Small intestine (tissue), 7 donors: ENCODE measurements at regions not wholly inside any gene's neighbourhood (a gene's known extent, or its start where the extent isn't known, plus 50 kb on each side); places are given as distances from the start of the nearest gene placed in this dataset.

Source experiments
- DNase-seq, 2 donors: peaks; one replicate each; pipeline versions ENCODE4 v3.0.0 to v3.0.0-alpha.2; 2013
- FAIRE-seq: peaks from 2 replicates; lab custom pipeline; 2012; peaks lifted over from hg19 to GRCh38; lab: Jason Lieb, UNC
- H3K27ac ChIP-seq, 3 donors: one replicate each; pipeline ENCODE4 v1.5.1; 2013; ENCODE audit warnings: low read length in 2 of 3, mild to moderate bottlenecking in 2 of 3, control low read depth in 1 of 3, inconsistent platforms in 1 of 3, low read depth in 1 of 3, moderate library complexity in 1 of 3
- H3K27me3 ChIP-seq, 3 donors: one replicate each; pipeline ENCODE4 v1.6.1; 2013; ENCODE audit warnings: low read length in 3 of 3, inconsistent platforms in 1 of 3; ENCODE audit not compliant: control insufficient read depth in 3 of 3, insufficient read depth in 3 of 3
- H3K36me3 ChIP-seq, 3 donors: one replicate each; pipeline ENCODE4 v1.6.1; 2013; ENCODE audit warnings: low read length in 3 of 3, inconsistent platforms in 1 of 3, low read depth in 1 of 3, mild to moderate bottlenecking in 1 of 3, moderate library complexity in 1 of 3; ENCODE audit not compliant: control insufficient read depth in 3 of 3, insufficient read depth in 2 of 3
- H3K4me1 ChIP-seq, 3 donors: one replicate each; pipeline ENCODE4 v1.6.1; 2013; ENCODE audit warnings: low read length in 2 of 3, inconsistent platforms in 1 of 3, low read depth in 1 of 3, mild to moderate bottlenecking in 1 of 3, moderate library complexity in 1 of 3; ENCODE audit not compliant: control insufficient read depth in 3 of 3, insufficient read depth in 2 of 3
- H3K4me3 ChIP-seq, 3 donors: one replicate each; pipeline ENCODE4 v1.5.1; 2013; ENCODE audit warnings: low read length in 3 of 3, control low read depth in 1 of 3, inconsistent platforms in 1 of 3, low read depth in 1 of 3, mild to moderate bottlenecking in 1 of 3, moderate library complexity in 1 of 3
- H3K9me3 ChIP-seq, 2 donors: one replicate each; pipeline ENCODE4 v1.6.1; 2013; ENCODE audit warnings: low read depth in 1 of 2, low read length in 1 of 2; ENCODE audit not compliant: control insufficient read depth in 2 of 2, insufficient read depth in 1 of 2
- WGBS, 3 donors: extraction: QIAGEN DNeasy Blood & Tissue Kit; methylation state at CpG; one replicate each; pipeline ENCODE4 v1.1.7; 2013; 5-methylcytosine and 5-hydroxymethylcytosine counted together
- donor health status: healthy with polysubstance abuse.
- donor health status: control.
- donor health status: control.
- donor health status: Bipolar disorder and iron deficiency.
- donor health status: healthy.

DNA sequence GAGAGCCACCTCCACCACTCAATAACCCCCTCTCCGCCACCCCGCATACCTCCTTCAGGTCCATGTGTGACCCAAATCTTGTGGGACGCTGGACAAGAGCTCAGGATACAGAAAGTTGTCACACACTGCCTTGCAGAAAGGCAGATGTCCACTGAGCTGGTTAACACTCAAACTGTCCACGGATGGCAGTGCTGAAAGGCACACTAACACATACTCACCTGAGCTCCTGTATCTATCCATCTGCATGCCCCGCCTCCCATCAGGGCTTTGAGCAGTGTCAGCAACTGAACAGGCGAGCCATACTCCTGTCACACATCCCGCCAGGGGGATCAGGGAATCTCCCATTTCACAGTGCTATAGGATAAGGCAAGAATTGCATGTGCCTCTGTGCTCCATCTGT lies 642.0 kb downstream of the GALC start:
- Histone ChIP-seq H3K27ac (no peak overlapping the region), H3K36me3 (no peaks in the 10 kb centered on the region), H3K4me1 (no peaks in the 10 kb centered on the region), H3K9me3 (peaks cover 0 to 2% of the 10 kb centered on the region in 2 donors), H3K4me3 (no peak overlapping the region), H3K27me3 (no peaks in the 10 kb centered on the region)
- FAIRE-seq, result no peak
- WGBS, 3 donors, result 68 to 79% (median 68%) methylated on average over 7 of the region's 7 CpGs
- no peak for DNase-seq

GRCh38 chr14:87349921-87350320 lies 643.1 kb downstream of the GALC start:
- DNase-seq (no peak), FAIRE-seq (no peak)
- H3K27me3 ChIP-seq, result no peaks in the 10 kb centered on the region
- WGBS, 3 donors, result 95 to 97% (median 97%) methylated on average over 3 of the region's 3 CpGs
- H3K36me3 ChIP-seq, result no peaks in the 10 kb centered on the region
- H3K4me1 ChIP-seq, result no peaks in the 10 kb centered on the region
- H3K9me3 ChIP-seq, result peaks cover 0 to 2% of the 10 kb centered on the region in 2 donors
- H3K27ac ChIP-seq, result no peak overlapping the region
- no peak overlapping the region for H3K4me3 ChIP-seq

DNA sequence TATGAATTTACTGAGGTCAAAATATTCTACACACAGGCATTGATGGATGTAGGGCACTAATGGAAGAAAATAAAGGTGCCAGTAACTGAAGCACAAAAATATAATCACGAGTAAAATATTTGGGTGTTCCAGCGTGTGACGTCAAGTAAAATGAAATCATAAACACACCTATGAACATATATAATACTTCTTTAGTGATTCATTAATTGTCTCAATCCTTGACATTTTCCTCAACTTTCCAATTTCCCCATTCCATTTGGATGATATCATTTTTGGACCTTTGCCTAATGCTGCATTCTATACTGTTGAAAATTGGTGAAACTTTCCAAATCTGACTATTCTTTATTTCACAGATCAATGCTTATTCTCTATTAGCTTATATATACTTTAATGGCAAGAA lies 649.3 kb downstream of the GALC start:
- Histone ChIP-seq H3K9me3 (no peaks in the 10 kb centered on the region), H3K4me3 (no peak overlapping the region), H3K27me3 (no peaks in the 10 kb centered on the region), H3K36me3 (no peaks in the 10 kb centered on the region), H3K27ac (no peak overlapping the region), H3K4me1 (no peaks in the 10 kb centered on the region)
- DNase-seq (no peak), FAIRE-seq (no peak)
- WGBS, 3 donors, result 59 to 84% (median 65%) methylated on average over 3 of the region's 3 CpGs

DNA sequence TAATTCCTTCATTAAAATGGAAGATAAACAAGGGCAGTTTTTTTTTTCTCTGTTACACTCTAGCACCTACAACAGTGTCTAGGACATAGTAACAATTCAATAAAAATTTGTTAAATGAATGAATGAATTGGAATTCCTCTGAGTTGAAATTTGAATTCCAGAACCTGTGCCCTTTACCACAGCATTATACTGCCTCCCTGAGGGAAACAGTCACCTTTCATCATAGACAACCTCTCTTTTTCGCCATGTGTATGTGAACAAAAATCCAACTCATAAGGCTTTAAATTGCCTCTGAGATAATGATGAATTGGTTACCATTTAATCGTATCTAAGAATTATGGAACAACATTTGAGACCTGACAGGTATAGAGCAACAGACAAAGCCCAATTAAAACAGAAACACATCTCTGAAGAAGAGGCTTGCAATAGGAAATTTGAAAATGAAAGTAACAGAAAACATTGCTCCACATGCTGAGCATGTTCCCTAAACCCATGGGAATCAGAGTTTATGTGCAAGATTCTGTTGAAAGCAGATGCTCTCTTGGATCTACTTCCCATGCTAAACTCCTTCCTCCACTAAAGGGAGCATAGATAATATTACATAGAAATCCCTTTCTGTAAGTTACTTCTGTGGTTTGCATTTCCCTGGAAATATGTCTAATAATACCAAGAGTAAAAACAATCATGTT lies 657.8 kb downstream of the GALC start:
- FAIRE-seq, result no peak

GRCh38 chr14:87331991-87332390 lies 661.0 kb downstream of the GALC start:
- DNase-seq (no peak), FAIRE-seq (no peak)
- WGBS, 3 donors, result 48 to 73% (median 66%) methylated on average over 2 of the region's 2 CpGs
- no peaks in the 10 kb centered on the region for H3K27me3 ChIP-seq
- peaks cover 0 to 2% of the 10 kb centered on the region in 2 donors for H3K9me3 ChIP-seq
- H3K27ac ChIP-seq, result no peak overlapping the region
- no peaks in the 10 kb centered on the region for H3K36me3 ChIP-seq
- H3K4me3 ChIP-seq, result no peak overlapping the region
- H3K4me1 ChIP-seq, result no peaks in the 10 kb centered on the region

More for the DNA sequence above, 657.8 kb downstream of the GALC start:
- DNase-seq, result no peak
- Histone ChIP-seq H3K27me3 (no peaks in the 10 kb centered on the region), H3K4me3 (no peak overlapping the region), H3K9me3 (peaks cover 0 to 2% of the 10 kb centered on the region in 2 donors), H3K36me3 (no peaks in the 10 kb centered on the region), H3K4me1 (no peaks in the 10 kb centered on the region), H3K27ac (no peak overlapping the region)
- 80 to 91% (median 88%) methylated on average over 2 of the region's 2 CpGs for WGBS, 3 donors

- H3K27me3 ChIP-seq, result no peaks in the 10 kb centered on the region
- no peaks in the 10 kb centered on the region for H3K36me3 ChIP-seq
- H3K4me1 ChIP-seq, result no peaks in the 10 kb centered on the region
- FAIRE-seq, result no peak
- H3K9me3 ChIP-seq, result no peaks in the 10 kb centered on the region
- no peak overlapping the region for H3K4me3 ChIP-seq
- H3K27ac ChIP-seq, result no peak overlapping the region
- 85 to 94% (median 90%) methylated on average over 2 of the region's 2 CpGs for WGBS, 3 donors
- DNase-seq, result no peak
Measured at GRCh38 chr14:87325741-87326140, 667.2 kb downstream of the GALC start.

DNA sequence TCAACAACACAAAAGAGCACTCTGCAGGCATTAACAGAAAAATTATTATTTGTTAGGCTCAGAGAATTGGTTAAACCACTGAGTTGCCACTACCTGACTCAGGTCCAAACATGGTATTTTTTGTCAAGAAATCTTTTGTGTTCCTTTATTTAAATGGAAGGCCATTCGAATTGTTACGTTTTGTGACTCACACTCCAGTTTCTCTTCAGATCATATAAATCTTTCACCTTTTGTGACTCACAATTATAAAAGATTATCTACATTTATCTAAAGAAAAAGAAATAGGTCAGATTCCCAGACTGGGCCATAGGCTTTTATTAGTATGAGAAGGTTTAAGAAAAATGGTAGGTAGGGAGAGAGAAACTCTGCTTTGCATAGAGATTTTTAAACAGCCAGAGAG lies 669.8 kb downstream of the GALC start:
- FAIRE-seq, result no peak
- WGBS, 3 donors, result 87 to 91% (median 88%) methylated on average over 2 of the region's 2 CpGs
- H3K9me3 ChIP-seq, result no peaks in the 10 kb centered on the region

GRCh38 chr14:87321548-87321947 lies 671.4 kb downstream of the GALC start:
- WGBS, 3 donors, result 61 to 83% (median 70%) methylated on average over 1 of the region's 1 CpG
- H3K36me3 ChIP-seq, result no peaks in the 10 kb centered on the region
- no peaks in the 10 kb centered on the region for H3K27me3 ChIP-seq
- DNase-seq (no peak), FAIRE-seq (no peak)
- H3K4me3 ChIP-seq, result no peak overlapping the region
- no peaks in the 10 kb centered on the region for H3K9me3 ChIP-seq
- no peak overlapping the region for H3K27ac ChIP-seq
- H3K4me1 ChIP-seq, result no peaks in the 10 kb centered on the region

More for the DNA sequence above, 669.8 kb downstream of the GALC start:
- no peak overlapping the region for H3K27ac ChIP-seq
- no peak for DNase-seq
- no peaks in the 10 kb centered on the region for H3K4me1 ChIP-seq
- H3K4me3 ChIP-seq, result no peak overlapping the region
- H3K27me3 ChIP-seq, result no peaks in the 10 kb centered on the region
- H3K36me3 ChIP-seq, result no peaks in the 10 kb centered on the region

DNA sequence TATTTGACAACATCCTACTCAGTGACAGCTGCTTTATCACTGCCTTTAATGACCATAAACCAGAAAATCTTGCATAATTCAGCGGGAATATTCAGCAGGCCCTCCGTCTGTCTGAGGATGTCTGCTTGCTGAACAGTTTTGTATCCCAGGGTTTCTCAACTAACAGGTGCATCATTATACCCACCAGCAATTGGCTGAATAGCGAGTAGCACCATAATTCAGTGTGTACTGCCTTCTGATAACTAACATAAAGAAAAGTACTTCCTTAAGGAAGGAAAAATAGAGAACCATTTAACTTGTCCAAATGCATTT lies 680.1 kb downstream of the GALC start:
- H3K27me3 ChIP-seq, result no peaks in the 10 kb centered on the region
- H3K4me3 ChIP-seq, result no peak overlapping the region
- H3K27ac ChIP-seq, result no peak overlapping the region
- 38 to 65% (median 43%) methylated on average over 3 of the region's 3 CpGs for WGBS, 3 donors
- H3K36me3 ChIP-seq, result no peaks in the 10 kb centered on the region
- no peaks in the 10 kb centered on the region for H3K4me1 ChIP-seq
- H3K9me3 ChIP-seq, result peaks cover 0 to 2% of the 10 kb centered on the region in 2 donors
- FAIRE-seq (no peak), DNase-seq (no peak)
